ENCODE measurements at regions not wholly inside any gene's neighbourhood (a gene's known extent, or its start where the extent isn't known, plus 50 kb on each side); places are given as distances from the start of the nearest gene placed in this dataset.
A peak's percentile ranks its signal among the peaks of the same experiment; 100 is the strongest.

DNA sequence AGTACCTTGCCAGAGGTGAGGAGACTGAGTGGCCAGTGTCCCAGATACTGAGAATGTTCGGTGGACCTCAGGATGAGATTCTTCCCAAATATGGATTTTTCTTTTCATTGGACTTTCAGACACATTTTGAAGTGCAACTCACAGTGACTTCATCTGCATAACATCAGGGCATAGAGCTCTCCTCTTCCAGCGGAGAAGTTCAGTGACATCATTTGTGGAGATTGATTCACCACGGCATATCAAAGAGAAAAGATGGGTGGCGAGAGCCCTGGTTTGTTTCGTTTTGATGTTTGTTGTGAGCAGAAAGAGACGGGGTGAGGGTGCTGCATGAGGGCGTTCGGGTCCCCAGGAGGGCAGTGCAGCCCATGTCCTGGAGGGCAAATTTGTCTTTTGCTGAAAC lies 120.1 kb upstream of the GPR12 start:
- ATAC-seq (no peak), DNase-seq (no peak)
- TF ChIP-seq, protein P1, sequence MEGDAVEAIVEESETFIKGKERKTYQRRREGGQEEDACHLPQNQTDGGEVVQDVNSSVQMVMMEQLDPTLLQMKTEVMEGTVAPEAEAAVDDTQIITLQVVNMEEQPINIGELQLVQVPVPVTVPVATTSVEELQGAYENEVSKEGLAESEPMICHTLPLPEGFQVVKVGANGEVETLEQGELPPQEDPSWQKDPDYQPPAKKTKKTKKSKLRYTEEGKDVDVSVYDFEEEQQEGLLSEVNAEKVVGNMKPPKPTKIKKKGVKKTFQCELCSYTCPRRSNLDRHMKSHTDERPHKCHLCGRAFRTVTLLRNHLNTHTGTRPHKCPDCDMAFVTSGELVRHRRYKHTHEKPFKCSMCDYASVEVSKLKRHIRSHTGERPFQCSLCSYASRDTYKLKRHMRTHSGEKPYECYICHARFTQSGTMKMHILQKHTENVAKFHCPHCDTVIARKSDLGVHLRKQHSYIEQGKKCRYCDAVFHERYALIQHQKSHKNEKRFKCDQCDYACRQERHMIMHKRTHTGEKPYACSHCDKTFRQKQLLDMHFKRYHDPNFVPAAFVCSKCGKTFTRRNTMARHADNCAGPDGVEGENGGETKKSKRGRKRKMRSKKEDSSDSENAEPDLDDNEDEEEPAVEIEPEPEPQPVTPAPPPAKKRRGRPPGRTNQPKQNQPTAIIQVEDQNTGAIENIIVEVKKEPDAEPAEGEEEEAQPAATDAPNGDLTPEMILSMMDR (IDR thresholded peaks at IDR 0.05) = no peak

DNA sequence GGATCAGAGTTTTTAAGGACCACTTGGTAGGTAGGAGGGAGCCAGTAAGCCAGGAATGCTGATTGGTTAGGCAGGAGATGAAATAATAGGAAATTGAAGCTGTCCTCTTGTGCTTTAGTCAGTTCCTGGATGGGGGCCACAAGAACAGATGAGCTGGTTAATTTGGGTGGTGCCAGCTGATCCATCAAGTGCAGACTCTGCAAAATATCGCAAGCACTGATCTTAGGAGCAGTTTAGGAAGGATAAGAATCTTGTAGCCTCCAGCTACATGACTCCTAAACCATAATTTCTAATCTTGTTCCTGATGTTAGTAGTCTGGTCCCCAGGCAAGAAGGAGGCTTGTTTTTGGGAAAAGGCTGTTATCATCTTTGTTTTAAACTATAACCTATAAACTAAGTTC lies 117.9 kb upstream of the GPR12 start:
- no peaks in the 10 kb centered on the region for H3K27me3 ChIP-seq
- H3K27ac ChIP-seq = no peak overlapping the region
- no peaks in the 10 kb centered on the region for H3K36me3 ChIP-seq
- ATAC-seq (no peak), DNase-seq (no peak)
- intact Hi-C loops (cut with DNase I) = no loop called here
- H3K4me3 ChIP-seq = no peak overlapping the region
- H3K4me1 ChIP-seq = no peaks in the 10 kb centered on the region
- H3K9me3 ChIP-seq = peaks cover 0 to 13% of the 10 kb centered on the region in 2 donors
- TF ChIP-seq, protein P1 (IDR thresholded peaks at IDR 0.05) = no peak

More for the DNA sequence above, 120.1 kb upstream of the GPR12 start:
- Histone ChIP-seq H3K9me3 (peaks cover 0 to 11% of the 10 kb centered on the region in 2 donors), H3K27me3 (no peaks in the 10 kb centered on the region), H3K4me3 (no peak overlapping the region), H3K4me1 (no peaks in the 10 kb centered on the region), H3K27ac (no peak overlapping the region), H3K36me3 (no peaks in the 10 kb centered on the region)
- intact Hi-C loops (cut with DNase I) = no loop called here

DNA sequence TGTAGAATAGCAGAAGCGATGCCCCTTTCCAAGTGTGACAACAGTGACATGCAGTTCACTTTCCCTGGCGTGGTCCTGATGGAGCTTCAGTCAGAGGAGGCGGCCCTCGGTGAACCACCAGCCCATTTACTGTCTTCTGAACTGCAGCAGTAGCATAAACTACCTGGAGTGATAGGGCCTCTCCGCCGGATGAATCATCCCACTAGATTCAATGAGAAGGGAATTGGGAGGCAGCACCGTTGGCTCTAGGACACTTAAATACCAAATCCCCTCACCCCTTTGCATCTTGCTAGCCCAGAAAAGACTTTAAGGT lies 112.8 kb upstream of the GPR12 start:
- Histone ChIP-seq H3K36me3 (no peaks in the 10 kb centered on the region), H3K27me3 (peaks cover 0 to 21% of the 10 kb centered on the region in 2 donors), H3K4me1 (no peaks in the 10 kb centered on the region), H3K4me3 (no peak overlapping the region), H3K27ac (no peak overlapping the region), H3K9me3 (peaks cover 0 to 13% of the 10 kb centered on the region in 2 donors)
- intact Hi-C loops (cut with DNase I) = no loop called here
- DNase-seq (no peak), ATAC-seq (no peak)
- TF ChIP-seq, protein P1 (IDR thresholded peaks at IDR 0.05) = no peak

DNA sequence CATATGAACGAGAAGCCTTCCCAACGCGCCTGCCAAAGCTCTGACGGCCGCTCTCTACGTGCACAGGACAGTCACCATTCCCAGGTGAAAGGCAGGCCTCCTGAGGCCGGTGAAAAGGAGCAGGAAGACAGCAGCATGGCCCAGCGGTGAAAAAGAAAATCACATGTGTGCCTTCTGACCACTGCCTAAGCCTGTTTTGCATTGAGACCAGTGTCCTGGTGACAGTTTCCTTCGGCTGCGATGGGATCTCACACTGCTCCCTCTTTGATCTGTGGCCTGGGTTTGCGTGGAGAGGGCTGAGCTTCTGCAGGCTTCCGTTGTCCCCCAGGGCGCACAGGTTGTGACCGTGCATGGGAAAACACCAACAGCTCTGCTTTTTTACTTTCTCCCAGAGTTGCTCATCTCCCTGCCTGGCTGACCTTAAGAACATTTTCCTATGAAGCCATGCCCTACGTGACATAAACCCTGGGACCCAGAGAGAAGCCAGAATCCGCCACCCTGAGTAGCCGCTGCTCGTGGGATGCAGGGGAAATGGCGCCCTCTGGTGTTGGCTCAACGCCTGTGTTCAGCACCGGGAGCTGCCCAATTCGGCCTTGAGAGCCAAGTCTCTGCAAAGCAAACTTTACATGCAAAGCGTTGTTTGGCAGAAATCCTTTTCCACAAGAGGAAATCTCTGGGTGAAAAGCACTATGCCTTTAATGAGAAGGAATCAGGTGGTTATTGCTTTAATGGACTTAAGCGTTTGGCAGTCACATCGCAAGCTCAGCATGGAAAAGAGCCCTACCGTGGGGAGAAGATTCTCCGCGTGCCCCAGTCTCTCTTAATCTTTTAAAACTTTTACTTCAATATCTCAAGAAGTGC lies 112.2 kb upstream of the GPR12 start:
- peaks cover 0 to 21% of the 10 kb centered on the region in 2 donors for H3K27me3 ChIP-seq
- DNase-seq = peak in 2 of 4 donors; percentile 11 to 32
- intact Hi-C loops (cut with DNase I) = no loop called here
- H3K4me3 ChIP-seq = no peak overlapping the region
- H3K4me1 ChIP-seq = no peaks in the 10 kb centered on the region
- peaks cover 0 to 13% of the 10 kb centered on the region in 2 donors for H3K9me3 ChIP-seq
- H3K36me3 ChIP-seq = no peaks in the 10 kb centered on the region
- ATAC-seq = peak; percentile 77
- no peak overlapping the region for H3K27ac ChIP-seq
- TF ChIP-seq, protein P1 (IDR thresholded peaks at IDR 0.05) = peak; percentile 52 to 60

DNA sequence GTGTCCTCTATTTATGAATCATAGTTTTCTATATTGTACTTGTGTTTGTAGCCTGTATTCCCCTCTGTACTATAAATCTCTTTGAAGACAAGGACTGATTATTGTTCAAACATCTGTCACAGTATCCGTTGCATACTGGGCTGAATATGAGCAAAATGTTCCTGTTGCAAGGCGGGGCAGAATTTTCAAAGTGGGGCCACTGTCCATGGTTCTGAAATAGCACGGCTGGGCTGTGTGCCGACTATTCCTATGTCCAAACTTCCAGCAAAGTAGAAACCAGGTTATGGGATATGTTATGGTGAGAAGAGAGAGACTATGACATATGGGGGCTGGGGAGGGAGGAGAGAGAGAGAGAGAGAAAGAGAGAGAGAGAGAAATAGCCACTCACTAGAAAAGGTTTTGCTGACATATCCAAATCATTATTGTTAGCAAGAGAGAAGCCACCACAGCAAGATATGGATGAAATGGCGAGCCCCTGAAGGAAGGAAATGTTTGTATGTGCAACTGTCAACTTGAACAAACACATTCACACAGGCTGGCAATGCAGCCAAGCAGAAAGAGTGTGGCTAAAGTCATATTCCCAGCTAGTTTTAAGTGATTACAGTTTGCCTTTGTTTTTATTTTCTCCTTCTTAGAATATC lies 107.0 kb upstream of the GPR12 start:
- no peak overlapping the region for H3K4me3 ChIP-seq
- TF ChIP-seq, protein P1 (IDR thresholded peaks at IDR 0.05) = no peak
- intact Hi-C loops (cut with DNase I) = no loop called here
- DNase-seq (peak in 2 of 4 donors; percentile 31 to 36), ATAC-seq (peak; percentile 57)
- no peaks in the 10 kb centered on the region for H3K4me1 ChIP-seq
- no peak overlapping the region for H3K27ac ChIP-seq
- no peaks in the 10 kb centered on the region for H3K9me3 ChIP-seq
- H3K36me3 ChIP-seq = no peaks in the 10 kb centered on the region
- H3K27me3 ChIP-seq = peaks cover 0 to 12% of the 10 kb centered on the region in 2 donors
